GM18519 (cell line): ENCODE measurements at regions not wholly inside any gene's neighbourhood (a gene's known extent, or its start where the extent isn't known, plus 50 kb on each side); places are given as distances from the start of the nearest gene placed in this dataset.

ENCODE experiments used
- ATAC-seq: cut with Tn5 transposase; IDR thresholded peaks from one replicate; pipeline ENCODE4 v1.9.1; 2021; ENCODE audit warnings: mild to moderate bottlenecking, moderate library complexity; ENCODE audit not compliant: unreplicated experiment, low FRiP score

GRCh38 chr4:80124246-80125211 is 51.5 kb upstream of the ANTXR2 start:
- ATAC-seq: no peak
